ENCODE measurements at regions not wholly inside any gene's neighbourhood (a gene's known extent, or its start where the extent isn't known, plus 50 kb on each side); places are given as distances from the start of the nearest gene placed in this dataset.

DNA sequence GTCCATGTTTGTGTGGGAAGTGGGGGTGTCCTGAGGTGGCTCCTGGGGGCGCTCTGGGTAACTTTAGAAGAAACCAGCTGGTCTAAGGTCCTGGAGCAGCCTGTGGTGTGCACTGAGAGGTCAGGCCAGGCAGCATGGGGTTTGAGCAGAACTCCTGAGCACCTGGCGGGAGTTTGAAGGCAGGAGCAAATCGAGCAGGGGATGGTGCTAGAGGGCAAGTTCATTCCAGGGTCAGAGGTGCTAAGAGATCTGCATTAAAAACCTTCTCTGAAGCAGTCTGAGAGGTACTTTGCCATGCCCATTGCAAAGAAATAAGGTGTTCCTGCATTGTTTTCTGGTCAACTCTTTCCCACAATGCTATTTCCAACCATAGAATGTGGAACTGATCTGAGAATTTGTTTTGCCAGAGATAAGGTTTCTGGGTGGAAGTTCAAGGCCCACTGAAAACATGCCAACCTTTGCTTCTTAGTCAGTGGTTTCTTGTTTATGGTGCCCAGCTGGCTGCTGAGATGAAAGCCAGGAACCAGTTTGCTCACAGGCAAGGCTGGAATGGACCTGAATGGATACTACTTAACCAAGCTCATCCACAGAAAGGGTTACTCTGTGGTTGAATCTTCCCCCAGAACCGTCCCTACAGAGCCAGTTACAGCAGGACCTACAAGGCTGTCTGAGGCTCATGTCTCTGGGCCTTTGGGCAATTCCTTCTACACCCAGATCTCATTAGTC lies 136.3 kb upstream of the TMEM72 start:
- ATAC-seq (replicated peaks; ENCODE audit: extremely low read depth, poor library complexity, severe bottlenecking) = no peak
- no peak overlapping the region for H3K4me3 Mint-ChIP-seq
- H3K36me3 Mint-ChIP-seq (ENCODE audit: insufficient read depth) = no peaks in the 10 kb centered on the region
- DNase-seq (ENCODE audit: low spot score in 2 of 2) = no peak
- no peaks in the 10 kb centered on the region for H3K9me3 Mint-ChIP-seq
- no peaks in the 10 kb centered on the region for H3K4me1 Mint-ChIP-seq
- peaks cover 25% of the 10 kb centered on the region for H3K27me3 Mint-ChIP-seq
- H3K27ac Mint-ChIP-seq (ENCODE audit: low read depth) = no peak overlapping the region

DNA sequence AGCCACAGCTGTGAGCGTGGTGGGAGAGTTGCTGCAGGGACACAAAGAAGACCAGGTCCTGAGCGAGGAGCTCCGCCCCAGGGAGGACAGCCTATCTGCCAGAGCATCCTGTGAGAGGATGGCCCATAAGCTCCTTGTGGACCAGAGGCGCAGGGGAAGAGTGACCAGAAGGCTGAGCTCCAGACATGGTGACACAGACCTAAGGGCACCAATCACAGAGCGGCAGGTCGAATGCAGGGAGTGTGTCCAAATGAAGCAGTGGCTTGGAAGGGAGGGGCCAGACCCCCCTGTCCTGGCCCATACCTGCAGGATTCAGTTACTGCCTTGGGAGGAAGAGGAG lies 135.8 kb upstream of the TMEM72 start:
- Mint-ChIP-seq H3K4me1 (no peaks in the 10 kb centered on the region), H3K27me3 (peaks cover 25% of the 10 kb centered on the region), H3K4me3 (no peak overlapping the region), H3K9me3 (no peaks in the 10 kb centered on the region), H3K36me3 (ENCODE audit: insufficient read depth) (no peaks in the 10 kb centered on the region), H3K27ac (ENCODE audit: low read depth) (no peak overlapping the region)
- ATAC-seq (replicated peaks; ENCODE audit: extremely low read depth, poor library complexity, severe bottlenecking) (no peak), DNase-seq (ENCODE audit: low spot score in 2 of 2) (no peak)

DNA sequence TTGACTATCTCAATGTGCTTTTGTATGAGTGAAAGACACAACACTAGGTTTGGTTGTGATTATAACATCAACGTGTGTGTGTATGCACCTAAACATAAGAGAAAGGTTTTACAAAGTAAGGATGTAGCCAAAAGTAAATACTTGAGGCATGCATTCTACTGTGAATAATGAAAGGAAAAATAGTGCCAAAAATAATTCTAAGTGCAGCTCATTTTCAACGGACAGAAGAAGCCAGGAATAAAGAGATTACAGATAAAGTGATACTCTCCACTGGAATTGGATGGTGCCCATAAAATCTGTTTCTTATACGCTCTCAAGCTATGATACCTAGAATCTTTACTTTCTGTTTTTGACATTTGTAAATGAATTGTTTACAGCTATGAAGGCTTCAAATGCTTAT lies 135.0 kb upstream of the TMEM72 start:
- Mint-ChIP-seq H3K36me3 (ENCODE audit: insufficient read depth) (no peaks in the 10 kb centered on the region), H3K4me3 (no peak overlapping the region), H3K4me1 (no peaks in the 10 kb centered on the region), H3K27me3 (peaks cover 21% of the 10 kb centered on the region), H3K9me3 (no peaks in the 10 kb centered on the region), H3K27ac (ENCODE audit: low read depth) (no peak overlapping the region)
- ATAC-seq (replicated peaks; ENCODE audit: extremely low read depth, poor library complexity, severe bottlenecking) (no peak), DNase-seq (ENCODE audit: low spot score in 2 of 2) (no peak)

DNA sequence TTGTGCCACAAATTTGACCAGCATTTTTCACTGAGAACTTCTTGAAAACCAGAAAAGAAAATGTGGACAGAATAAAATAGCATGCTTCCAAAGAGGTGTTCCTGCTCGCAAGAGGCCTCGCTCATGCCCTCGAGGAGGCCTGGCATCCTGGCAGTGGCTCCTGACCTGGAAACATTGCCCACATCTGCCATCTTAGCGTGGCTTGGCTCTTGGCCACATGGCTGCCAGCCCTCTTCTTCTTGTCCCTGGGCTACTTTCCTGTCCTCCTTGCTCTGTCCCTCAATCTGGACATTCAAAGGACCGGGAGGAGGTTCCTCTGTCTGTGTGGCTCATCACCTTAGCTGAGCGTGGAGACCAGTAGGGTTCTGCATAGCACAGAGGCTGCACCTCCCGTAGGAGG lies 131.6 kb upstream of the TMEM72 start:
- no peaks in the 10 kb centered on the region for H3K36me3 Mint-ChIP-seq (ENCODE audit: insufficient read depth)
- ATAC-seq (replicated peaks; ENCODE audit: extremely low read depth, poor library complexity, severe bottlenecking) = no peak

DNA sequence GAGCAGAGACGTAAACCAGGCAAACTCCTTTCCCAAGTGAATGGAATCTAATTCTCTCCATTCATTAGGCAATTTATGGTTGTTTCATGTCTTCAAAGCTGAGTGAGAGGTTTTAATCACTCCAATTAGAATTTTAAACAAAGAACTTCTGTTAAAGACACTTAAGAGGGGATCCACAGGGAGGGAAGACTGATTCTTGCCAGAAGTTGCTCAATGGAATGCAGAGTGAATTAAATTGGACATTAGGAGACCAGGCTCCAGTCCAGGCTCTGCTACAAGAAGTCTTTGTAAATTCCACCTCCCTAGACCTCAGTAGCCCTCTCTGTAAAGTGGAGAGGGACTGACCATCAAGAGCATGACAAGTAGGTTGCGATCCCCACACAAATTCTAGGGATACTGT lies 130.7 kb upstream of the TMEM72 start:
- no peak overlapping the region for H3K27ac Mint-ChIP-seq (ENCODE audit: low read depth)

More for the DNA sequence above, 131.6 kb upstream of the TMEM72 start:
- no peak for DNase-seq (ENCODE audit: low spot score in 2 of 2)
- H3K27ac Mint-ChIP-seq (ENCODE audit: low read depth) = no peak overlapping the region
- no peaks in the 10 kb centered on the region for H3K4me1 Mint-ChIP-seq
- no peaks in the 10 kb centered on the region for H3K9me3 Mint-ChIP-seq
- no peak overlapping the region for H3K4me3 Mint-ChIP-seq
- H3K27me3 Mint-ChIP-seq = peaks cover 24% of the 10 kb centered on the region

DNA sequence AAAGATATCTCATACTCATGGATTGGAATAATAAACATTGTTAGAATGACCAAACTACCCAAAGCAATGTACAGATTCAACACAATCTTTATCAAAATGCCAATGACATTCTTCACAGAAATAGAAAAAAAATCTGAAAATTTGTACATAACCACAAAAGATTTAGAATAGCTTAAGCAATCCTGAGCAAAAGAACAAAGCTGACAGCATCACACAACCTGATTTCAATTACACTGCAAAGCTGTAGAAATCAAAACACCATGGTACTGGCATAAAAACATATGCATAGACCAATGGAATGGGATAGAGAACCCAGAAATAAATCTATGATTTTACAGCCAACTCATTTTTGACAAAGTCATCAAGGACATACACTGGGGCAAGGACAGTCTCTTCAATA lies 130.0 kb upstream of the TMEM72 start:
- ATAC-seq (replicated peaks; ENCODE audit: extremely low read depth, poor library complexity, severe bottlenecking) (no peak), DNase-seq (ENCODE audit: low spot score in 2 of 2) (no peak)
- Mint-ChIP-seq H3K27ac (ENCODE audit: low read depth) (no peak overlapping the region), H3K4me3 (no peak overlapping the region), H3K27me3 (peaks cover 32% of the 10 kb centered on the region), H3K4me1 (no peaks in the 10 kb centered on the region), H3K9me3 (no peaks in the 10 kb centered on the region), H3K36me3 (ENCODE audit: insufficient read depth) (no peaks in the 10 kb centered on the region)

More for the DNA sequence above, 130.7 kb upstream of the TMEM72 start:
- H3K4me3 Mint-ChIP-seq = no peak overlapping the region
- H3K27me3 Mint-ChIP-seq = peaks cover 32% of the 10 kb centered on the region
- H3K36me3 Mint-ChIP-seq (ENCODE audit: insufficient read depth) = no peaks in the 10 kb centered on the region
- H3K4me1 Mint-ChIP-seq = no peaks in the 10 kb centered on the region
- no peak for ATAC-seq (replicated peaks; ENCODE audit: extremely low read depth, poor library complexity, severe bottlenecking)
- no peak for DNase-seq (ENCODE audit: low spot score in 2 of 2)
- H3K9me3 Mint-ChIP-seq = no peaks in the 10 kb centered on the region

DNA sequence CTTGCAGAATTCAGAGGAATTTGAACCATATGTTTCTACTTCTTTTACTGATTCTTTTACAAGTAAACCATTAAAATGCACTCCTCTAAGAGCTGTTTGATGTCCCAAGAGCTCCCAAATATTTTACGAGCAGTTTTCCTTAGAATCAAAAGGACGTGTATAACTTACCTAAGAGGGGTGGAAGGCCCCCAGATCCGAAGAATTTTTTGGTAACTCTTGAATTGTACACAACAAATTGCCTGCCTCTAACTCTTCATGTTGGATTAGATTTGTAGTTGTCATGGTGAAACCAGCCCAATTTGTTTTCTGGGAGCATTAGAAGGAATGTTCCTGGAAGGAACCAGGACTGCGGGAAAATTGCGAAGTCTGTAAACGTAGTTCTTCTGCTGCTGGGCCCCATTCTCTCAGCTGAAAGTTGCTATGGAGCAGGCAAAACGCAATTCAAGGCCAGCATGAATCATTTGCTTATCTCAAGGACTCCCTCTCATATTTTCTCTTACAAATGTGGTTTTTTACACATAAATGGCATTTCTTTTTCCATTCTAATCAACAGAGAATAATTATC lies 124.8 kb upstream of the TMEM72 start:
- H3K9me3 Mint-ChIP-seq = no peaks in the 10 kb centered on the region
- no peak overlapping the region for H3K4me3 Mint-ChIP-seq
- H3K27me3 Mint-ChIP-seq = peaks cover 39% of the 10 kb centered on the region
- DNase-seq (ENCODE audit: low spot score in 2 of 2) (no peak), ATAC-seq (replicated peaks; ENCODE audit: extremely low read depth, poor library complexity, severe bottlenecking) (no peak)
- H3K27ac Mint-ChIP-seq (ENCODE audit: low read depth) = no peak overlapping the region
- H3K36me3 Mint-ChIP-seq (ENCODE audit: insufficient read depth) = no peaks in the 10 kb centered on the region
- no peaks in the 10 kb centered on the region for H3K4me1 Mint-ChIP-seq

DNA sequence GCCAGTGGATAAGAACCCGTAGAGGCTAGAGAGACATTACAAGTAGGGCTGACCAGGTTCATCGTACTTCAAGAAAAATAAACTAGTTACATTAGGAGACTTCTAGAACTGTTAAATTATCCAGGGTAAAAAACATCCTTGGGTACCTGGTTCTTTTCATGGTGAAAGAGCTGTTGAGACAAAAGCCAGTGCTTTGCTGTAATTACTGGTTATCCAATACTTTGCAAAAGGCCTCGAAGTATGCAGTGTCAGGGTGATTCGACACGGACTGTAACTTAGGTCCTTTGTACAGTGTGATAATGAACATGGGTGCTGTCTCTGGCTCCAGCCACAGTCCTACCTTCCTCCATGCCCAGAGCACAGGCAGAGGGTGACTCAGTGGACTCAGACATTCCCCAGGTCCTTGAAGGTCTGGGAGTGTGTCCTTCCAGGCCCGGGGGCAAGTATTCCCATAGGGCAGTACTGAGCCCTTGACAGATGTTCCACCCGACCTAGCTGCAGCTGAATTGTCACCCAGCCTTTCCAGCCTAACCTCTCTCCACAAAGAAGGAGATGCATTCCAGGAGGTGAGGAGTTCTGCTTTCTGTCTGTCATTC lies 123.6 kb upstream of the TMEM72 start:
- H3K4me1 Mint-ChIP-seq = no peaks in the 10 kb centered on the region
- no peak overlapping the region for H3K4me3 Mint-ChIP-seq
- H3K9me3 Mint-ChIP-seq = no peaks in the 10 kb centered on the region
- H3K27ac Mint-ChIP-seq (ENCODE audit: low read depth) = no peak overlapping the region
- no peak for DNase-seq (ENCODE audit: low spot score in 2 of 2)
- peaks cover 41% of the 10 kb centered on the region for H3K27me3 Mint-ChIP-seq
- ATAC-seq (replicated peaks; ENCODE audit: extremely low read depth, poor library complexity, severe bottlenecking) = no peak
- no peaks in the 10 kb centered on the region for H3K36me3 Mint-ChIP-seq (ENCODE audit: insufficient read depth)

DNA sequence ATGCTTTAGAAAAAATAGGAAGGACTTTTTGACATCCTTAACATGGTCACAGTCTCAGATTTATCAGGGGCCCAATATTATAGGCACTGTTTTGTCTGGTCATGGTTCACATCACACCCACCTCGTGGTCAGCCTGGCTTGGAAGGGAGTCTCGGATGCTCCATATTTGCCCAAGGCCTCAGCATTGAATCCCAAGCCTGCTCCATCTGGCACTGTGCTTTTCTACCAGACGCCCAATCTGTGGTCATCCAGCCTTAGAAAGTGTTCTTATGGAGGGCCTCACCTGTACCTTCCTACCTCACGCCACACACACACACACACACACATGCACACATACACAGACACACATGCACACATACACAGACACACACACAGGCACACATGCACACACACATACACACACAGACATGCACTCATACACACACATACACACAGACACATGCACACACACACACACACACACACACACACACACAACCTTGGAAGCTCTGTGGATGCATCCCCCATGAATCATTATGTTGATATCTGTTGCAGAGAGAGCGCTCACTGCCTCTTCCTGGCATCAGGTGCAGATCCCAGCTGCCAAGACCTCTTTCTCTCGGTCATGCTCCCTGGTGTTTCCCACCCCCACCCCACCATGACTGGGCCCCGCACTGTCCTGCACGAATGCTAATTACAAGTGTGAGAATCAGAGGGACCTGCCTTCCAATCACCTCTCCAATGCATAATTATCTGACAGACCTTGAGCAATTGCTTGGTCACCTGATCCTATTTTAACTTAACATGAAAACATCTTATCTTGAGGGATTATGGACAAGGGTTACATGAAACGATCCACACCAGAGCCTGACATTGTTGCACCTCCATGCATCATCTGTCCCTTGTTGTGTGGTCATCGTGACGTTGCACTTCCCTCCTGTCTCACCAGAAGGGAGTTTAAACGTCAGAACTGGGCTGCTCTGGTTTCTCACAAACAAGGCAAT lies 122.7 kb upstream of the TMEM72 start:
- DNase-seq (ENCODE audit: low spot score in 2 of 2) = no peak
- peaks cover 47% of the 10 kb centered on the region for H3K27me3 Mint-ChIP-seq

DNA sequence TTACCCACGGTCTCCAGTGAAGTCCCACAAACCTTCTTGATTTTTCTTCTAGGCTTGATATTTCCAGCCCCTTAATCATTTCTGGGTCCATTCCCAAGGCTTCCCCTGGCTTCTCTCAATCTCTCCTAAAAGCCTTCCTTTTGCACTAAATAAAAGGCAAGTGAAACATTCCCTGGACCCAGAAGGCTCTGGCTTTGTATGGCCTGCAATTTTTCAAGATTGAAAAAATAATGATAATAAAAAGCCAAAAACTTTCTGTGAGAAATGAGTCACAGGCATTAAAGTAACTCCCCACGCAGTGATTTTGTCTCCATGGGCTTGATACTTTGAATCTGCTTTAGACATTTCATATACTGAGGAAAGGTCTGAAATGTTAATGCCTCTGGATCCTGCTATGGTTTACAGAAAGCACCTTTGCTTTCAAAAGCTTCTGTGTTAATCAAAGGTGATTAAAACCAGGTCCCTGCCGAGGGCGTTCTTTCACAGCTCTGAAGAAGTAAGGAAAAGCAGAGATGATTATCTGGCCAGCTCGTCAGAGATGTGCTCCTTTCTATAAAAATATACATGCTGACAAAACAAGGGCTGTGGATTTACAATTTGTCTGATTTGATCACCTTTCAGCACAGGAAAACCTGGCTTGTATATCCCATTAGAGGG lies 118.9 kb upstream of the TMEM72 start:
- Mint-ChIP-seq H3K9me3 (no peaks in the 10 kb centered on the region), H3K36me3 (ENCODE audit: insufficient read depth) (no peaks in the 10 kb centered on the region), H3K27me3 (peaks cover 60% of the 10 kb centered on the region), H3K4me1 (no peaks in the 10 kb centered on the region), H3K4me3 (no peak overlapping the region), H3K27ac (ENCODE audit: low read depth) (no peak overlapping the region)
- ATAC-seq (replicated peaks; ENCODE audit: extremely low read depth, poor library complexity, severe bottlenecking) = no peak
- no peak for DNase-seq (ENCODE audit: low spot score in 2 of 2)

More for the DNA sequence above, 122.7 kb upstream of the TMEM72 start:
- H3K27ac Mint-ChIP-seq (ENCODE audit: low read depth) = no peak overlapping the region
- ATAC-seq (replicated peaks; ENCODE audit: extremely low read depth, poor library complexity, severe bottlenecking) = no peak
- H3K4me1 Mint-ChIP-seq = no peaks in the 10 kb centered on the region
- no peaks in the 10 kb centered on the region for H3K9me3 Mint-ChIP-seq
- H3K4me3 Mint-ChIP-seq = no peak overlapping the region
- no peaks in the 10 kb centered on the region for H3K36me3 Mint-ChIP-seq (ENCODE audit: insufficient read depth)

DNA sequence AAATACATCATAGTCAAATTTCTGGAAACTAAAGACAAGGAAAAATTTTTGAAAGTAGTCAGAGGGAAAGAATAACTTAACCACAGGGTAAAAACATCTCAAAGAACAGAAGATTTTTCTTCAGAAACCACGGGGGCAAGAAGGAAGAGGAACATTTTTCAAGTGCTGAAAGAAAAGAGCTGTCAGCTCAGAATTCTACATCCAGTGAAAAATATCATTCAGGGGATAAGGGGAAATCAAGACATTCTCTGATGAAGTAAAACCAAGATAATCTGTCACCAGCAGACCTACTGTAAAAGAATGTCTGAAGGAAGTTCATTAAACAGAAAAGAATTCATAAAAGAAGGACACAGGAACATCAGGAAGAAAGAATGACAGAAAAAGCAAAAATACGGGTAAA lies 111.2 kb upstream of the TMEM72 start:
- no peaks in the 10 kb centered on the region for H3K4me1 Mint-ChIP-seq
- H3K27ac Mint-ChIP-seq (ENCODE audit: low read depth) = peak overlapping the region; percentile 58
- no peak for ATAC-seq (replicated peaks; ENCODE audit: extremely low read depth, poor library complexity, severe bottlenecking)
- no peak overlapping the region for H3K4me3 Mint-ChIP-seq
- H3K9me3 Mint-ChIP-seq = no peaks in the 10 kb centered on the region
- no peak for DNase-seq (ENCODE audit: low spot score in 2 of 2)
- H3K36me3 Mint-ChIP-seq (ENCODE audit: insufficient read depth) = no peaks in the 10 kb centered on the region
- peaks cover 75% of the 10 kb centered on the region for H3K27me3 Mint-ChIP-seq

Data from central memory CD8-positive, alpha-beta T cell (primary cell).